ENCODE measurements at regions not wholly inside any gene's neighbourhood (a gene's known extent, or its start where the extent isn't known, plus 50 kb on each side); places are given as distances from the start of the nearest gene placed in this dataset.
A peak's percentile ranks its signal among the peaks of the same experiment; 100 is the strongest.

- H3K4me3 ChIP-seq, result no peak overlapping the region
- in situ Hi-C loops (cut with MboI; ENCODE audit: low pct_unique_long_range_greater_than_20kb in 2 of 9, low sequenced_read_pairs in 9 of 9, unreplicated experiment in 9 of 9), result no loop called here
- 56 to 91% (median 83%) methylated on average over 2 to 4 of the region's 4 CpGs for WGBS, 10 experiments
- H3K27ac ChIP-seq, result no peak overlapping the region
- H3K4me1 ChIP-seq (replicated peaks in 1 of 2), result no peaks in the 10 kb centered on the region
- no peak for ATAC-seq (replicated peaks in 6 of 8)
Measured at GRCh38 chr1:221290669-221291068, 411.4 kb downstream of the HLX start.

GRCh38 chr1:221291113-221291512 lies 411.9 kb downstream of the HLX start:
- in situ Hi-C loops (cut with MboI; ENCODE audit: low pct_unique_long_range_greater_than_20kb in 2 of 9, low sequenced_read_pairs in 9 of 9, unreplicated experiment in 9 of 9), result no loop called here
- no peak overlapping the region for H3K4me3 ChIP-seq
- no peak overlapping the region for H3K27ac ChIP-seq
- no peak for ATAC-seq (replicated peaks in 6 of 8)
- no peaks in the 10 kb centered on the region for H3K4me1 ChIP-seq (replicated peaks in 1 of 2)
- 53 to 100% (median 67%) methylated on average over 1 to 5 of the region's 5 CpGs for WGBS, 10 experiments

GRCh38 chr1:221292652-221293051 lies 413.4 kb downstream of the HLX start:
- Histone ChIP-seq H3K4me1 (replicated peaks in 1 of 2) (no peaks in the 10 kb centered on the region), H3K4me3 (no peak overlapping the region), H3K27ac (no peak overlapping the region)
- in situ Hi-C loops (cut with MboI; ENCODE audit: low pct_unique_long_range_greater_than_20kb in 2 of 9, low sequenced_read_pairs in 9 of 9, unreplicated experiment in 9 of 9), result no loop called here
- 60 to 100% (median 75%) methylated on average over 1 to 8 of the region's 8 CpGs for WGBS, 10 experiments
- no peak for ATAC-seq (replicated peaks in 6 of 8)

GRCh38 chr1:221294242-221294641 lies 415.0 kb downstream of the HLX start:
- Histone ChIP-seq H3K4me1 (replicated peaks in 1 of 2) (no peaks in the 10 kb centered on the region), H3K4me3 (no peak overlapping the region), H3K27ac (no peak overlapping the region)
- ATAC-seq (replicated peaks in 6 of 8), result peak in 1 of 8 experiments; percentile 34
- in situ Hi-C loops (cut with MboI; ENCODE audit: low pct_unique_long_range_greater_than_20kb in 2 of 9, low sequenced_read_pairs in 9 of 9, unreplicated experiment in 9 of 9), result no loop called here
- WGBS, 10 experiments, result 14 to 100% (median 91%) methylated on average over 1 to 2 of the region's 2 CpGs; no CpG with 5 or more reads in 3 of the 10 experiments

- ATAC-seq (replicated peaks in 6 of 8), result no peak
- peaks cover 0 to 3% of the 10 kb centered on the region in 2 donors for H3K4me1 ChIP-seq (replicated peaks in 1 of 2)
- in situ Hi-C loops (cut with MboI; ENCODE audit: low pct_unique_long_range_greater_than_20kb in 2 of 9, low sequenced_read_pairs in 9 of 9, unreplicated experiment in 9 of 9), result no loop called here
Measured at GRCh38 chr1:221302357-221302756, 423.1 kb downstream of the HLX start.

GRCh38 chr1:221302810-221303209 lies 423.6 kb downstream of the HLX start:
- WGBS, 10 experiments, result 29 to 50% (median 35%) methylated on average over 1 of the region's 1 CpG; no CpG with 5 or more reads in 6 of the 10 experiments
- in situ Hi-C loops (cut with MboI; ENCODE audit: low pct_unique_long_range_greater_than_20kb in 2 of 9, low sequenced_read_pairs in 9 of 9, unreplicated experiment in 9 of 9), result no loop called here
- no peak overlapping the region for H3K27ac ChIP-seq
- no peak overlapping the region for H3K4me3 ChIP-seq
- H3K4me1 ChIP-seq (replicated peaks in 1 of 2), result peaks cover 0 to 3% of the 10 kb centered on the region in 2 donors
- no peak for ATAC-seq (replicated peaks in 6 of 8)

More at GRCh38 chr1:221302357-221302756, 423.1 kb downstream of the HLX start:
- Histone ChIP-seq H3K4me3 (no peak overlapping the region), H3K27ac (no peak overlapping the region)
- 25 to 100% (median 81%) methylated on average over 1 of the region's 1 CpG; no CpG with 5 or more reads in 4 of the 10 experiments for WGBS, 10 experiments

GRCh38 chr1:221303623-221304022 lies 424.4 kb downstream of the HLX start:
- in situ Hi-C loops (cut with MboI; ENCODE audit: low pct_unique_long_range_greater_than_20kb in 2 of 9, low sequenced_read_pairs in 9 of 9, unreplicated experiment in 9 of 9), result no loop called here
- H3K4me3 ChIP-seq, result no peak overlapping the region
- no peak overlapping the region for H3K27ac ChIP-seq
- 80 to 100% (median 88%) methylated on average over 1 of the region's 1 CpG; no CpG with 5 or more reads in 7 of the 10 experiments for WGBS, 10 experiments
- H3K4me1 ChIP-seq (replicated peaks in 1 of 2), result peaks cover 0 to 3% of the 10 kb centered on the region in 2 donors
- ATAC-seq (replicated peaks in 6 of 8), result no peak

- ATAC-seq (replicated peaks in 6 of 8), result no peak
- no peak overlapping the region for H3K4me3 ChIP-seq
- no peak overlapping the region for H3K27ac ChIP-seq
- H3K4me1 ChIP-seq (replicated peaks in 1 of 2), result peaks cover 4 to 17% of the 10 kb centered on the region in 2 donors
- in situ Hi-C loops (cut with MboI; ENCODE audit: low pct_unique_long_range_greater_than_20kb in 2 of 9, low sequenced_read_pairs in 9 of 9, unreplicated experiment in 9 of 9), result no loop called here
- WGBS, 10 experiments, result 33 to 96% (median 88%) methylated on average over 1 to 5 of the region's 5 CpGs
Measured at GRCh38 chr1:221306239-221306638, 427.0 kb downstream of the HLX start.

- 33 to 90% (median 67%) methylated on average over 1 to 10 of the region's 10 CpGs; no CpG with 5 or more reads in 2 of the 10 experiments for WGBS, 10 experiments
Measured at GRCh38 chr1:221308534-221309511, 429.6 kb downstream of the HLX start.

GRCh38 chr1:221309723-221310122 lies 430.5 kb downstream of the HLX start:
- in situ Hi-C loops (cut with MboI; ENCODE audit: low pct_unique_long_range_greater_than_20kb in 2 of 9, low sequenced_read_pairs in 9 of 9, unreplicated experiment in 9 of 9), result no loop called here
- peak in 2 of 8 experiments; percentile 50 to 62 for ATAC-seq (replicated peaks in 6 of 8)
- Histone ChIP-seq H3K4me3 (no peak overlapping the region), H3K27ac (no peak overlapping the region), H3K4me1 (replicated peaks in 1 of 2) (peaks cover 4 to 14% of the 10 kb centered on the region in 2 donors)
- WGBS, 10 experiments, result 0 to 57% (median 46%) methylated on average over 1 of the region's 1 CpG; no CpG with 5 or more reads in 2 of the 10 experiments

More at GRCh38 chr1:221308534-221309511, 429.6 kb downstream of the HLX start:
- Histone ChIP-seq H3K4me1 (replicated peaks in 1 of 2) (peaks cover 4 to 14% of the 10 kb centered on the region in 2 donors), H3K4me3 (no peak overlapping the region), H3K27ac (no peak overlapping the region)
- peak in 1 of 8 experiments; percentile 39 for ATAC-seq (replicated peaks in 6 of 8)
- in situ Hi-C loops (cut with MboI; ENCODE audit: low pct_unique_long_range_greater_than_20kb in 2 of 9, low sequenced_read_pairs in 9 of 9, unreplicated experiment in 9 of 9), result no loop called here

GRCh38 chr1:221310180-221310579 lies 430.9 kb downstream of the HLX start:
- ATAC-seq (replicated peaks in 6 of 8), result peak in 4 of 8 experiments; percentile 39 to 71 (median 54)
- no peak overlapping the region for H3K4me3 ChIP-seq
- WGBS, 10 experiments, result 17 to 86% (median 51%) methylated on average over 1 to 4 of the region's 4 CpGs; no CpG with 5 or more reads in 3 of the 10 experiments
- peaks cover 4 to 14% of the 10 kb centered on the region in 2 donors for H3K4me1 ChIP-seq (replicated peaks in 1 of 2)
- in situ Hi-C loops (cut with MboI; ENCODE audit: low pct_unique_long_range_greater_than_20kb in 2 of 9, low sequenced_read_pairs in 9 of 9, unreplicated experiment in 9 of 9), result no loop called here
- H3K27ac ChIP-seq, result no peak overlapping the region

GRCh38 chr1:221315330-221315729 lies 426.6 kb downstream of the DUSP10 start:
- Histone ChIP-seq H3K4me3 (no peak overlapping the region), H3K27ac (no peak overlapping the region), H3K4me1 (replicated peaks in 1 of 2) (peaks cover 0 to 7% of the 10 kb centered on the region in 2 donors)
- in situ Hi-C loops (cut with MboI; ENCODE audit: low pct_unique_long_range_greater_than_20kb in 2 of 9, low sequenced_read_pairs in 9 of 9, unreplicated experiment in 9 of 9), result no loop called here
- WGBS, 10 experiments, result 0 to 80% (median 46%) methylated on average over 1 to 3 of the region's 3 CpGs
- ATAC-seq (replicated peaks in 6 of 8), result no peak

GRCh38 chr1:221316491-221317056 lies 425.3 kb downstream of the DUSP10 start:
- 29 to 100% (median 86%) methylated on average over 1 of the region's 1 CpG; no CpG with 5 or more reads in 5 of the 10 experiments for WGBS, 10 experiments
- no peak for ATAC-seq (replicated peaks in 6 of 8)

More at GRCh38 chr1:221316491-221317056, 425.3 kb downstream of the DUSP10 start:
- peaks cover 0 to 2% of the 10 kb centered on the region in 2 donors for H3K4me1 ChIP-seq (replicated peaks in 1 of 2)
- H3K4me3 ChIP-seq, result no peak overlapping the region
- H3K27ac ChIP-seq, result no peak overlapping the region
- in situ Hi-C loops (cut with MboI; ENCODE audit: low pct_unique_long_range_greater_than_20kb in 2 of 9, low sequenced_read_pairs in 9 of 9, unreplicated experiment in 9 of 9), result no loop called here
